Mucosa of rectum (tissue), 2 donors: ENCODE measurements at regions not wholly inside any gene's neighbourhood (a gene's known extent, or its start where the extent isn't known, plus 50 kb on each side); places are given as distances from the start of the nearest gene placed in this dataset.

ENCODE experiments used
- H3K27ac ChIP-seq, 2 donors: one replicate each; pipeline ENCODE4 v1.7.0; 2013; ENCODE audit warnings: inconsistent platforms in 2 of 2, low read depth in 2 of 2, low read length in 2 of 2
- H3K27me3 ChIP-seq, 2 donors: one replicate each; pipeline ENCODE4 v1.7.0; 2013; ENCODE audit warnings: low read length in 2 of 2; ENCODE audit not compliant: control insufficient read depth in 2 of 2, insufficient read depth in 2 of 2
- H3K36me3 ChIP-seq, 2 donors: one replicate each; pipeline ENCODE4 v1.7.0; 2013; ENCODE audit warnings: low read length in 2 of 2; ENCODE audit not compliant: control insufficient read depth in 2 of 2, insufficient read depth in 2 of 2
- H3K4me1 ChIP-seq, 2 donors: one replicate each; pipeline ENCODE4 v1.7.0; 2013; ENCODE audit warnings: low read length in 2 of 2, mild to moderate bottlenecking in 1 of 2; ENCODE audit not compliant: control insufficient read depth in 2 of 2, insufficient read depth in 2 of 2
- H3K4me3 ChIP-seq, 2 donors: one replicate each; pipeline ENCODE4 v1.7.0; 2013; ENCODE audit warnings: low read length in 2 of 2
- H3K9ac ChIP-seq, 2 donors: one replicate each; pipeline ENCODE4 v1.7.0; 2013; ENCODE audit warnings: low read length in 2 of 2, low read depth in 1 of 2, mild to moderate bottlenecking in 1 of 2
- H3K9me3 ChIP-seq, 2 donors: one replicate each; pipeline ENCODE4 v1.7.0; 2013; ENCODE audit warnings: low read length in 2 of 2; ENCODE audit not compliant: control insufficient read depth in 2 of 2
- donor health status: healthy.
- donor health status: Normal muscosa, but diverticular disease.

DNA sequence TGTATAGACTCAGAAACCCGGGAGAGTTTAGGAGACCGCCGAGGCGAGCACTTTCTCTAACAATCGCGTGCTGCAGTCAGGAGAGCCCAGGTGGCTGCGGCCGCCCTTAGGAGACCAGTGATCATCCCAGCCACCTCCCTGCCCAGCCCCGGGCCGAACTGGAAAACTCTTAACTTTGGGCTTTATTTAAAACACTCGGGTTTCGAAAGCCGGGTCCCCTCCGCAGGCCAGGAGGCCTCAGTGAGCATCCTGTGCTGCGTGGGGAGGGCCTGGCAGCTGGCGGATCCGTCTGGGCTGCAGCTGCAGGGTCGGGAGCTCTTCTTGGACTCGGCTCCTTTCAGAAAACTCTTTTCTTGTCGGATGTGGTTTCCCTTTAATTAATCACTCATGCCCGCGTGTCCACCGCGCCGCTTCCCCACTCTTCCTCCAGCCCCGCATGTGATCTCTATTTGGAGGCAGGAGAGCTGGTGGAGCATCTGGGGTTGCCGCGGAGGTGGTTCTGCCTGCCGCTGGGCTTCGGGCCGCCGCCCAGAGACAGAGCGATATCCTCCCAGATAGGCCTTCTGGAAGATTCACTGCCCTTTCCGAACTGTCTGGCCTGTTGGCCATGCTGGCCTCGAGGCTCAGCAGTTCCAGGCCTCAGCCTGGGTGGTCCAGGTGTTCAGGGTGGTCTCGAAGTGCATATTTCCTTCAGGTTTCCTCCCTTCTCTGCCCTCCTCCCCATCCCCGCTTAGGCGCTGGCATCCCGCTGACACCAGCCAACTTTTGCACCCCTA lies 59.5 kb downstream of the TMEM174 start:
- Histone ChIP-seq H3K9ac (no peak overlapping the region), H3K27me3 (peaks cover 56 to 63% of the 10 kb centered on the region in 2 donors), H3K4me3 (no peak overlapping the region), H3K9me3 (no peaks in the 10 kb centered on the region), H3K36me3 (no peaks in the 10 kb centered on the region), H3K27ac (no peak overlapping the region), H3K4me1 (peaks cover 3 to 12% of the 10 kb centered on the region in 2 donors)

- Histone ChIP-seq H3K27ac (no peak overlapping the region), H3K27me3 (peaks cover 56 to 63% of the 10 kb centered on the region in 2 donors), H3K9me3 (no peaks in the 10 kb centered on the region)
Measured at GRCh38 chr5:73231246-73231778, 58.3 kb downstream of the TMEM174 start.

DNA sequence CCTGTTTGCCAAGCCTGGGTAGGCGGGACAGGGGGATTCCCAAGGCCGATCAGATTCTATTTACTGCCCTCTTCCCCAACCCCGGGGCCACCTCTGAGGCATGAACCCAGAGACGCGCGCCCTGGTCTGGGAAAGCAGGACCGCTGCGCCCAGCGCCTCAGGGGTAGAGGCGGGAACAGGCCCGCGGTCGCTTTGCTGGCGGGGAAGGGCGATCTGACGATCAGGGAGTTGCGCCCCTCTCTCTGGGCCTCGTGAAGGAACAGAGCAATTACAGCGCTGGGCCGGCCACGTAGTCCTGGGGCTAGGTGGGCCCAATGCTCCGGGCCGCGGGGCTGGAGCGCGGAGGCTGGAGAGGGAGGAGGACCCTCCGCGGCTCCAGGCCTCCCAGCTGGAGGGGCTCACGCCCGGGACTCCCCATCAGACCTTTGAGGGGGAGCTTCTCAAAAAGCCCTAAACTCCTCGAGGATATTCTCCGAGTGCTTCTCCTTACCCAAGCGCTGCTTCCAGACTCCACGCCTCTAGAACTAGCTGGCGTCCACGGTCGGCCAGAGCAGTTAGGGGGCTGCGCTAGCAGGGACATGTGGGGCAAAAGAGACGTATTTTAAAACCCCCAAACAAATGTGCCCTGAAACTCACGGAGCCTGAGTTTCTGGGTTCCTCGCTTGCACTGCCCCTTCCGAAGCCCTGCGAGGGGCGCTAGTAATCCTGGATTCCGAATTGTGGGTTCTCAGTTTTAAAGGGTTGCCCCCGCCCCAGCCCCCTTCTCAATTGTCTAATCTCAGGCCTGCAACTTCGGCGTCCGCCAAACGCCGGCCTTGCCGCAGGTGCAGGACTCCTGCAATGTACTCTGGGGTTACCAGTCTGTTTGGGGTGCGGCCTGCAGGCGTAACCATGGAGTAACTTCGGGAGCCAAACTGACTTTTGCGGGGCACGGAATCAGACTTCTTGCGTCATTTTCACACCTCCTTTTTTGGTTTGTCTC lies 57.6 kb downstream of the TMEM174 start:
- peaks cover 3 to 12% of the 10 kb centered on the region in 2 donors for H3K4me1 ChIP-seq
- peaks cover 56 to 68% of the 10 kb centered on the region in 2 donors for H3K27me3 ChIP-seq

More at GRCh38 chr5:73231246-73231778, 58.3 kb downstream of the TMEM174 start:
- Histone ChIP-seq H3K4me1 (peaks cover 3 to 12% of the 10 kb centered on the region in 2 donors), H3K36me3 (no peaks in the 10 kb centered on the region), H3K9ac (no peak overlapping the region), H3K4me3 (no peak overlapping the region)

DNA sequence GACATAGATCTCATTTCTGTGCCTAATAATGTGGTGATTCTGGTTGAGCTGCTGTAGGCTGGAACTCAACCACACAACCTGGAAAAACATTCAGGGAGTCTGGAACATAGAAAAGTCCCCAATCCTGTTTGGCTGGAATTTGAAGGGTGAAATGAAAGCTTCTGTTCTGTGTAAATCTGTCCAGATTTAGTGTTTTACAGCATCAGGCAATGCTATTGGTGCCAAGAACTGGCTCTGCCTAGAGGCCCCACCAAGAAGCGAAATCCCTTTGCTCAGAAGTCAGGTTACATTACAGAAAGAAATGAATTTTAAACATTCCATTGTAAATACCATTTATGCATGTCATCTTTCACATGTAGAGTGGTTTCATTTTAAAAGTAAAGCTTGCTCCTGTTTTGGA lies 56.3 kb downstream of the TMEM174 start:
- H3K27me3 ChIP-seq, result peaks cover 58 to 68% of the 10 kb centered on the region in 2 donors
- no peaks in the 10 kb centered on the region for H3K36me3 ChIP-seq
- H3K9me3 ChIP-seq, result no peaks in the 10 kb centered on the region
- no peak overlapping the region for H3K9ac ChIP-seq
- no peak overlapping the region for H3K27ac ChIP-seq
- H3K4me3 ChIP-seq, result no peak overlapping the region
- H3K4me1 ChIP-seq, result peaks cover 3 to 12% of the 10 kb centered on the region in 2 donors

More for the DNA sequence above, 57.6 kb downstream of the TMEM174 start:
- Histone ChIP-seq H3K27ac (no peak overlapping the region), H3K9ac (no peak overlapping the region), H3K4me3 (no peak overlapping the region), H3K9me3 (no peaks in the 10 kb centered on the region), H3K36me3 (no peaks in the 10 kb centered on the region)

- no peaks in the 10 kb centered on the region for H3K36me3 ChIP-seq
- H3K9me3 ChIP-seq, result no peaks in the 10 kb centered on the region
- peaks cover 49 to 62% of the 10 kb centered on the region in 2 donors for H3K27me3 ChIP-seq
- H3K27ac ChIP-seq, result no peak overlapping the region
- H3K4me1 ChIP-seq, result peaks cover 0 to 5% of the 10 kb centered on the region in 2 donors
- H3K9ac ChIP-seq, result no peak overlapping the region
- no peak overlapping the region for H3K4me3 ChIP-seq
Measured at GRCh38 chr5:73228052-73228451, 55.1 kb downstream of the TMEM174 start.
